Left ventricle myocardium inferior (tissue), 1 donor: ENCODE measurements at regions not wholly inside any gene's neighbourhood (a gene's known extent, or its start where the extent isn't known, plus 50 kb on each side); places are given as distances from the start of the nearest gene placed in this dataset.

Source experiments
- DNase-seq: peaks from one replicate; pipeline ENCODE4 v3.0.0-alpha.2; 2020
- H3K27ac ChIP-seq: fragments of 200-600 bp; replicated peaks from 2 replicates; pipeline ENCODE4 v1.8.0; 2021
- H3K27me3 ChIP-seq: fragments of 200-600 bp; 2 replicates; pipeline ENCODE4 v1.8.0; 2021; ENCODE audit warnings: low read depth
- H3K36me3 ChIP-seq: fragments of 200-600 bp; 2 replicates; pipeline ENCODE4 v1.8.0; 2021
- H3K4me1 ChIP-seq: fragments of 200-600 bp; 2 replicates; pipeline ENCODE4 v1.8.0; 2021
- H3K4me3 ChIP-seq: fragments of 200-600 bp; 2 replicates; pipeline ENCODE4 v1.8.0; 2021; ENCODE audit warnings: mild to moderate bottlenecking, moderate library complexity
- H3K9me3 ChIP-seq: fragments of 200-600 bp; replicated peaks from 2 replicates; pipeline ENCODE4 v1.8.0; 2021
- CTCF ChIP-seq: fragments of 200-600 bp; IDR thresholded peaks from 2 replicates; pipeline ENCODE4 v1.8.0; 2021; ENCODE audit warnings: antibody characterized with exemption, mild to moderate bottlenecking, borderline replicate concordance
- intact Hi-C: fragments of 100-400 bp; cut with micrococcal nuclease; formaldehyde crosslinking; loops from one replicate; pipeline ENCODE4 v1.11.0; 2022
- donor health status: DM: no; HTN: yes; CAD: no; lungs with severe emphysema.

DNA sequence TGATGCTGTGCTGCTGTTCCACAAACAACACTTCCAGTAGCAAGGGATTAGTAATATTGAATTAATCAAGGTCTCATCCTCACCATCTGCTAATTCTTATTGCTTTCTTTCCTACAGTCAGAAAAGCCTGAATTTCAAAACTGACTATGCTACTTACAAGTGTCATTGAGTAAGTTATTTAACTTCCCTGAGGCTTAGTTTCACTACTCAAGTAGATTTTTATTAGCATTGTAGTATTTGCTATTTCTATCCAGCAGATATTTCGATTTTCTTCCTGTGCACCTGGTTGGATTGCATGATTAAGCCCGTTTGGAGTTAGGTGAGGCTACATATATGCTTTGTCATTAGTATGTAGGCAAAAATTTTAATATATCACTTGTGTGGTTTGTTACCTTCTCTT, 591.5 kb downstream of the TRHDE start:
- no peak for DNase-seq
- no peak overlapping the region for H3K4me3 ChIP-seq
- H3K4me1 ChIP-seq = no peaks in the 10 kb centered on the region
- no peaks in the 10 kb centered on the region for H3K36me3 ChIP-seq
- H3K27ac ChIP-seq = no peak overlapping the region
- no peaks in the 10 kb centered on the region for H3K27me3 ChIP-seq
- intact Hi-C loops = no loop called here
- H3K9me3 ChIP-seq = no peaks in the 10 kb centered on the region
- TF ChIP-seq CTCF = no peak

GRCh38 chr12:72865921-72866320, 593.8 kb downstream of the TRHDE start:
- no peak for TF ChIP-seq CTCF
- Histone ChIP-seq H3K27ac (no peak overlapping the region), H3K36me3 (no peaks in the 10 kb centered on the region), H3K4me3 (no peak overlapping the region), H3K9me3 (no peaks in the 10 kb centered on the region), H3K4me1 (no peaks in the 10 kb centered on the region), H3K27me3 (no peaks in the 10 kb centered on the region)
- intact Hi-C loops = no loop called here
- no peak for DNase-seq

DNA sequence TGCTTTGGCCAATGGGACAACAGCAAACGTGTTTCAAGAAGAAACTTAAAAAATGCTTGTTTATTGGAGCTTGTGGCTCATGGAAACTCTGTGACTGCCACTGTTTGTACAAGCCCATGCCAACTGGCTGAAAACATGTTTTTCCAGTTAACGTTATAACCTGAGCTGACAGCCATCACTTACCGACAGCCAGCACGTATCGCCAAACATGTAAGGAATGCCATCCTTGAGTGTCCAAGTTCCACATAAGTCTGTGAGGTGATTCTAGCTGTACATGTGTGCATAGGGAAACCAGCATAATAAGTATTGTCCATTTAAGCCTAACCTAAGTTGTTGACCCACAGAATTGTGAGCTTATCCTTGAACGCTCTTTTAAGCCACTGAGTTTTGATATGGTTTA, 596.9 kb downstream of the TRHDE start:
- no peak for TF ChIP-seq CTCF
- H3K9me3 ChIP-seq = peaks cover 5% of the 10 kb centered on the region
- no peaks in the 10 kb centered on the region for H3K4me1 ChIP-seq
- intact Hi-C loops = no loop called here
- H3K27ac ChIP-seq = no peak overlapping the region
- DNase-seq = no peak
- no peak overlapping the region for H3K4me3 ChIP-seq
- H3K27me3 ChIP-seq = no peaks in the 10 kb centered on the region
- no peaks in the 10 kb centered on the region for H3K36me3 ChIP-seq

DNA sequence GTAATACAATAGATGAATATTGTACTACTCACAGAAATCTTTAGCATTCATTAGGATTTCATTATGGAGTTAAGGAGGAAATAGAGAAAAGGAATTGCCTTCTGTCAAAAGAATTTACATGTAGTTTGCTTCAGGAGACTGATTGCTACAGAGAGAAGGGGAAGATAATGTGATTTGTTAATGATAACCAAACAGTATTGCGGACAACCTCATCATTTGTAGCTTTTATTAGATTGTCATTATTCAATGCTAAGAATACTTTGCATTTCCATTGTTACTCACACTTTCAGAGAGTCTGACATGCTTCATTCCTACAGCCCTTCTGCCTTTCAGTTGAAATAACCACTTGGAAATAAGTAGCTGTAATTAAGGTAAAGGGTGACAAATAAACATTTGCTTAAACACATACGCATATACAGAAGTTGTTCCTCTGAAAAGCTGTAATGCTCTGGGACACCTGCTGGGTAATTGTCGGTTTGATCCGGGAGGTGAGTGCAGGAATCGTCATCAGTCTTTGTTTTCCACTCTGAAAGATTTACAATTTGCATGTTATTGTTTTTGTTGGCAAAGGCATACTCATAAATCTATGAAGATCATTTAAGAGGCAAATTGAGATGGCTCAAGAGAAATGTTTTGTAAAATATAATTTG, 600.2 kb downstream of the TRHDE start:
- no peak for TF ChIP-seq CTCF
- H3K27me3 ChIP-seq = no peaks in the 10 kb centered on the region
- H3K4me3 ChIP-seq = no peak overlapping the region
- peaks cover 37% of the 10 kb centered on the region for H3K9me3 ChIP-seq
- no peak overlapping the region for H3K27ac ChIP-seq
- DNase-seq = no peak
- H3K36me3 ChIP-seq = no peaks in the 10 kb centered on the region
- H3K4me1 ChIP-seq = no peaks in the 10 kb centered on the region
- intact Hi-C loops = no loop called here

GRCh38 chr12:72872996-72873395, 600.8 kb downstream of the TRHDE start:
- Histone ChIP-seq H3K4me1 (no peaks in the 10 kb centered on the region), H3K4me3 (no peak overlapping the region), H3K27ac (no peak overlapping the region), H3K27me3 (no peaks in the 10 kb centered on the region), H3K9me3 (peaks cover 37% of the 10 kb centered on the region), H3K36me3 (no peaks in the 10 kb centered on the region)
- TF ChIP-seq CTCF = no peak
- no peak for DNase-seq
- intact Hi-C loops = no loop called here
